Fibroblast of skin of left quadriceps (primary cell): ENCODE measurements at regions not wholly inside any gene's neighbourhood (a gene's known extent, or its start where the extent isn't known, plus 50 kb on each side); places are given as distances from the start of the nearest gene placed in this dataset.
"Not testable (repeated sequence)": the region's sequence is repeated elsewhere in the genome, so short reads cannot be mapped to it uniquely, and the experiment has no call there.

ENCODE experiments used
- DNase-seq, 2 experiments: peaks; one replicate each; pipeline ENCODE4 v3.0.0-alpha.2; 2013; ENCODE audit warnings: low read depth in 2 of 2

GRCh38 chr2:11072550-11072949, 82.7 kb upstream of the SLC66A3 start:
- DNase-seq = no peak

- DNase-seq = peak; percentile 18
Observed at GRCh38 chr2:11073251-11073650, 82.0 kb upstream of the SLC66A3 start.

GRCh38 chr2:11073776-11074175, 81.5 kb upstream of the SLC66A3 start:
- DNase-seq = peak; percentile 23 to 30

GRCh38 chr2:11074246-11074820, 80.9 kb upstream of the SLC66A3 start:
- no peak for DNase-seq

- no peak for DNase-seq
Observed at GRCh38 chr2:11075221-11075620, 80.0 kb upstream of the SLC66A3 start.

GRCh38 chr2:11077411-11077810, 77.9 kb upstream of the SLC66A3 start:
- DNase-seq = no peak

GRCh38 chr2:11079136-11079824, 76.0 kb upstream of the SLC66A3 start:
- no peak for DNase-seq

GRCh38 chr2:11080253-11081115, 74.8 kb upstream of the SLC66A3 start:
- no peak for DNase-seq

GRCh38 chr2:11082880-11083279, 72.4 kb upstream of the SLC66A3 start:
- DNase-seq = no peak

- not testable (repeated sequence) for DNase-seq
Observed at GRCh38 chr2:11088821-11089220, 66.4 kb upstream of the SLC66A3 start.

GRCh38 chr2:11090187-11090586, 65.1 kb upstream of the SLC66A3 start:
- DNase-seq = no peak

- DNase-seq = no peak
Observed at GRCh38 chr2:11092701-11093335, 62.4 kb upstream of the SLC66A3 start.

- no peak for DNase-seq
Observed at GRCh38 chr2:11093467-11093866, 61.8 kb upstream of the SLC66A3 start.

- no peak for DNase-seq
Observed at GRCh38 chr2:11094021-11094810, 61.1 kb upstream of the SLC66A3 start.

- no peak for DNase-seq
Observed at GRCh38 chr2:11096591-11096990, 58.7 kb upstream of the SLC66A3 start.

- peak; percentile 11 to 15 for DNase-seq
Observed at GRCh38 chr2:11097038-11097720, 58.1 kb upstream of the SLC66A3 start.

- no peak for DNase-seq
Observed at GRCh38 chr2:11097854-11098387, 57.3 kb upstream of the SLC66A3 start.

GRCh38 chr2:11099122-11100065, 55.9 kb upstream of the SLC66A3 start:
- DNase-seq = no peak

- no peak for DNase-seq
Observed at GRCh38 chr2:11100130-11100529, 55.1 kb upstream of the SLC66A3 start.
